Endothelial cell of umbilical vein (primary cell): ENCODE measurements at regions not wholly inside any gene's neighbourhood (a gene's known extent, or its start where the extent isn't known, plus 50 kb on each side); places are given as distances from the start of the nearest gene placed in this dataset.
"Not testable (repeated sequence)": the region's sequence is repeated elsewhere in the genome, so short reads cannot be mapped to it uniquely, and the experiment has no call there.

Experiments
- BruUV-seq: library from RNA; stranded (reverse); fragments of 400-500 nt; replicated peaks from 2 replicates; lab custom pipeline; 2021; lab: Mats Ljungman, UMichigan
- CTCF ChIA-PET: fragments of 300-600, 350-600 bp; sonication (Branson Sonifier 250); formaldehyde crosslinking; loops from one replicate; lab custom pipeline; 2021; ENCODE audit warnings: antibody characterized with exemption, inconsistent platforms; lab: Charles Lee
- POLR2A ChIA-PET: fragments of 300-600, 350-600 bp; sonication (Branson Sonifier 250); formaldehyde crosslinking; loops from one replicate; lab custom pipeline; 2021; ENCODE audit warnings: antibody characterized with exemption, inconsistent platforms; lab: Charles Lee
- DNase-seq: peaks from one replicate; pipeline ENCODE4 v3.0.0-alpha.2; 2011; ENCODE audit warnings: low read depth, low spot score
- FAIRE-seq: peaks from 2 replicates; lab custom pipeline; 2011; peaks lifted over from hg19 to GRCh38; lab: Jason Lieb, UNC
- H2AFZ ChIP-seq: 2 replicates; pipeline ENCODE4 v1.6.0; 2012; ENCODE audit warnings: low read depth, low read length, control low read depth, inconsistent platforms
- H3K27ac ChIP-seq: 2 replicates; pipeline ENCODE4 v1.5.1; 2011; ENCODE audit warnings: low read depth, mild to moderate bottlenecking, control low read depth, low read length, moderate library complexity; ENCODE audit not compliant: insufficient read depth
- H3K27me3 ChIP-seq, 2 experiments: 2 replicates each; pipeline versions ENCODE4 v1.6.0 to v1.6.1; 2011; ENCODE audit warnings: low read length in 2 of 2, mixed read lengths in 1 of 2; ENCODE audit not compliant: control insufficient read depth in 2 of 2, insufficient read depth in 2 of 2
- H3K36me3 ChIP-seq, 2 experiments: 2 replicates in 1 of 2; 3 replicates in 1 of 2; pipeline ENCODE4 v1.5.1; 2011; ENCODE audit warnings: low read length in 2 of 2, mild to moderate bottlenecking in 1 of 2, moderate library complexity in 1 of 2; ENCODE audit not compliant: control insufficient read depth in 2 of 2, insufficient read depth in 2 of 2; ENCODE audit errors: extremely low read depth in 1 of 2
- H3K4me1 ChIP-seq: 3 replicates; pipeline ENCODE4 v1.5.1; 2011; ENCODE audit warnings: mild to moderate bottlenecking, low read length; ENCODE audit not compliant: control insufficient read depth, insufficient read depth; ENCODE audit errors: extremely low read depth
- H3K4me2 ChIP-seq: 2 replicates; pipeline ENCODE4 v1.6.1; 2011; ENCODE audit warnings: low read length, control low read depth, mixed read lengths; ENCODE audit not compliant: insufficient read depth
- H3K4me3 ChIP-seq, 3 experiments: fragments of 200-600 bp in 1 of 3; sonication (generic), shearing (Covaris generic) in 1 of 3; replicated peaks in 1 of 3; 2 replicates each; pipeline ENCODE4 v1.5.1; 2011 to 2016; ENCODE audit warnings: control low read depth in 3 of 3, low read length in 3 of 3, mild to moderate bottlenecking in 2 of 3, inconsistent platforms in 1 of 3, low read depth in 1 of 3, moderate library complexity in 1 of 3; ENCODE audit not compliant: insufficient read depth in 1 of 3
- H3K79me2 ChIP-seq: 2 replicates; pipeline ENCODE4 v1.6.0; 2012; ENCODE audit warnings: low read length, inconsistent platforms; ENCODE audit not compliant: control insufficient read depth, insufficient read depth
- H3K9ac ChIP-seq: replicated peaks from 2 replicates; pipeline ENCODE3; 2011; ENCODE audit warnings: low read length, control low read depth; ENCODE audit not compliant: insufficient read depth; ENCODE audit errors: extremely low read depth
- H3K9me1 ChIP-seq: replicated peaks from 3 replicates; pipeline ENCODE4 v1.6.0; 2011; ENCODE audit warnings: mild to moderate bottlenecking, low read length; ENCODE audit not compliant: control insufficient read depth, insufficient read depth; ENCODE audit errors: extremely low read depth
- H3K9me3 ChIP-seq: replicated peaks from 2 replicates; pipeline ENCODE4 v1.5.1; 2012; ENCODE audit warnings: low read length, inconsistent platforms; ENCODE audit not compliant: control insufficient read depth, insufficient read depth
- H4K20me1 ChIP-seq: replicated peaks from 2 replicates; pipeline ENCODE3; 2011; ENCODE audit warnings: mild to moderate bottlenecking, low read length; ENCODE audit not compliant: control insufficient read depth, insufficient read depth; ENCODE audit errors: extremely low read depth
- EZH2 ChIP-seq: IDR thresholded peaks from 2 replicates; pipeline ENCODE4 v1.6.1; 2012; ENCODE audit warnings: borderline replicate concordance, low read depth, mild to moderate bottlenecking, moderate library complexity, low read length, inconsistent platforms; ENCODE audit not compliant: severe bottlenecking
- GATA2 ChIP-seq: IDR thresholded peaks from 2 replicates; pipeline ENCODE4 v1.7.0; 2011; ENCODE audit warnings: low read depth, mild to moderate bottlenecking, moderate library complexity, mixed read lengths, low read length; ENCODE audit not compliant: insufficient read length, insufficient read depth
- JUN ChIP-seq: IDR thresholded peaks from 2 replicates; pipeline ENCODE4 v1.6.1; 2011; ENCODE audit warnings: borderline replicate concordance, low read depth; ENCODE audit not compliant: insufficient read length, insufficient read depth
- POLR2A ChIP-seq: IDR thresholded peaks from 2 replicates; pipeline ENCODE4 v1.6.1; 2012; ENCODE audit warnings: low read depth, mild to moderate bottlenecking, control low read depth, low read length
- dilution Hi-C: fragments of 300-500 bp; cut with MboI; formaldehyde crosslinking; loops from one replicate; pipeline ENCODE4 v1.15.0; 2019; ENCODE audit warnings: low sequenced_read_pairs; ENCODE audit not compliant: extremely low pct_ligation_motif_present
- intact Hi-C: fragments of 100-400 bp; cut with micrococcal nuclease; formaldehyde crosslinking; loops from one replicate; pipeline ENCODE4 v1.10.0; 2022
- TF ChIP-seq, protein P1 (sequence below), 2 donors: IDR thresholded peaks; 1 replicate in 1 of 2; 2 replicates in 1 of 2; pipeline ENCODE4 v1.5.1; 2011; ENCODE audit warnings: low read length in 2 of 2, mild to moderate bottlenecking in 2 of 2, moderate library complexity in 2 of 2, control low read depth in 1 of 2, inconsistent platforms in 1 of 2, low read depth in 1 of 2; ENCODE audit not compliant: insufficient read depth in 1 of 2; ENCODE audit errors: extremely low read depth in 1 of 2
- TF ChIP-seq, protein P2 (sequence below): IDR thresholded peaks from 2 replicates; pipeline ENCODE4 v1.6.1; 2011; ENCODE audit not compliant: insufficient read depth, insufficient read length

DNA sequence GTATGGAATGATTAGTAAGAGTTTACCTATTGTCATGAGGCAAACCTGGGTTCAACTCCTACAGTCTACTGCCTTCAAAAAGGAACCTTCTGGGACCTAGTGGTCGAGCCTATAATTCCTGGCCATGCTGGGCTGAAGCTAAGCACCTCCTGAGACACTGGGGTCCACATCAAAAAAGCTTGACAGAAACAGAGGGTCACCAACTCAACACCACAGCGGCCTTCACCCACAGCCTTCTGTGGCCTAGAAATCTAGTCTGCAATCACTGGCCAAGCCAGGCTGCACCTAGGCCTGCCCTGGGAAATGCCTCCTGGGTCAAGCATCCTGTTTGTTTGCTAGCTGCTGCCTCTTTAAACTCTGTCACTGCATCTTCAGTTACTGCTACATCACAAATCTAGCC lies 153.9 kb upstream of the C11orf58 start:
- no peaks in the 10 kb centered on the region for H3K79me2 ChIP-seq
- no peaks in the 10 kb centered on the region for H3K36me3 ChIP-seq
- BruUV-seq: no TSS peak
- FAIRE-seq: no peak
- no peak overlapping the region for H3K4me2 ChIP-seq
- no peaks in the 10 kb centered on the region for H4K20me1 ChIP-seq
- no peaks in the 10 kb centered on the region for H3K9me1 ChIP-seq
- CTCF ChIA-PET: no interaction called here
- intact Hi-C loops (no loop called here), dilution Hi-C loops (no loop called here)
- no peaks in the 10 kb centered on the region for H3K9me3 ChIP-seq
- H3K4me3 ChIP-seq: no peak overlapping the region
- no peaks in the 10 kb centered on the region for H3K4me1 ChIP-seq
- DNase-seq: no peak
- H2AFZ ChIP-seq: no peak overlapping the region
- POLR2A ChIA-PET: no interaction called here
- TF ChIP-seq POLR2A (no peak), EZH2 (no peak), GATA2 (no peak), JUN (no peak)
- TF ChIP-seq, protein P1, sequence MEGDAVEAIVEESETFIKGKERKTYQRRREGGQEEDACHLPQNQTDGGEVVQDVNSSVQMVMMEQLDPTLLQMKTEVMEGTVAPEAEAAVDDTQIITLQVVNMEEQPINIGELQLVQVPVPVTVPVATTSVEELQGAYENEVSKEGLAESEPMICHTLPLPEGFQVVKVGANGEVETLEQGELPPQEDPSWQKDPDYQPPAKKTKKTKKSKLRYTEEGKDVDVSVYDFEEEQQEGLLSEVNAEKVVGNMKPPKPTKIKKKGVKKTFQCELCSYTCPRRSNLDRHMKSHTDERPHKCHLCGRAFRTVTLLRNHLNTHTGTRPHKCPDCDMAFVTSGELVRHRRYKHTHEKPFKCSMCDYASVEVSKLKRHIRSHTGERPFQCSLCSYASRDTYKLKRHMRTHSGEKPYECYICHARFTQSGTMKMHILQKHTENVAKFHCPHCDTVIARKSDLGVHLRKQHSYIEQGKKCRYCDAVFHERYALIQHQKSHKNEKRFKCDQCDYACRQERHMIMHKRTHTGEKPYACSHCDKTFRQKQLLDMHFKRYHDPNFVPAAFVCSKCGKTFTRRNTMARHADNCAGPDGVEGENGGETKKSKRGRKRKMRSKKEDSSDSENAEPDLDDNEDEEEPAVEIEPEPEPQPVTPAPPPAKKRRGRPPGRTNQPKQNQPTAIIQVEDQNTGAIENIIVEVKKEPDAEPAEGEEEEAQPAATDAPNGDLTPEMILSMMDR (IDR thresholded peaks at IDR 0.05; ENCODE audit: extremely low read depth in 1 of 2, insufficient read depth in 1 of 2, low read depth in 1 of 2, low read length in 2 of 2): no peak
- TF ChIP-seq, protein P2, sequence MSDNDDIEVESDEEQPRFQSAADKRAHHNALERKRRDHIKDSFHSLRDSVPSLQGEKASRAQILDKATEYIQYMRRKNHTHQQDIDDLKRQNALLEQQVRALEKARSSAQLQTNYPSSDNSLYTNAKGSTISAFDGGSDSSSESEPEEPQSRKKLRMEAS: no peak
- no peak overlapping the region for H3K27ac ChIP-seq
- H3K9ac ChIP-seq: no peak overlapping the region
- no peaks in the 10 kb centered on the region for H3K27me3 ChIP-seq

DNA sequence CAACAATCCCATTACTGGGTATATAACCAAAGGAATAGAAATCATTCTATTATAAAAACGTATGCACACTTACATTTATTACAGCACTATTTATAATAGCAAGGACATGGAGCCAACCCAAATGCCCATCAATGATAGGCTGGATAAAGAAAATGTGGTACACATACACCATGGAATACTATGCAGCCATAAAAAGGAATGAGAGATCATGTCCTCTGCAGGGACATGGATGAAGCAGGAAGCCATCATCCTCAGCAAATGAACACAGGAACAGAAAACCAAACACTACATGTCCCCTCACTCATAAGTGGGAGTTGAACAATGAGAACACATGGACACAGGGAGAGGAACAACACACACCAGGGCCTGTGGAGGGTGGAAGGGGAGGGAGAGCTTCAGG lies 157.4 kb upstream of the C11orf58 start:
- BruUV-seq, CTCF ChIA-PET, intact Hi-C loops, H3K79me2 ChIP-seq, H4K20me1 ChIP-seq, FAIRE-seq, H2AFZ ChIP-seq, H3K36me3 ChIP-seq, H3K9ac ChIP-seq, POLR2A ChIA-PET, H3K9me1 ChIP-seq, H3K27me3 ChIP-seq, H3K9me3 ChIP-seq, H3K4me3 ChIP-seq, DNase-seq, H3K4me1 ChIP-seq, dilution Hi-C loops, H3K27ac ChIP-seq, H3K4me2 ChIP-seq: not testable (repeated sequence)
